ENCODE measurements at regions not wholly inside any gene's neighbourhood (a gene's known extent, or its start where the extent isn't known, plus 50 kb on each side); places are given as distances from the start of the nearest gene placed in this dataset.

DNA sequence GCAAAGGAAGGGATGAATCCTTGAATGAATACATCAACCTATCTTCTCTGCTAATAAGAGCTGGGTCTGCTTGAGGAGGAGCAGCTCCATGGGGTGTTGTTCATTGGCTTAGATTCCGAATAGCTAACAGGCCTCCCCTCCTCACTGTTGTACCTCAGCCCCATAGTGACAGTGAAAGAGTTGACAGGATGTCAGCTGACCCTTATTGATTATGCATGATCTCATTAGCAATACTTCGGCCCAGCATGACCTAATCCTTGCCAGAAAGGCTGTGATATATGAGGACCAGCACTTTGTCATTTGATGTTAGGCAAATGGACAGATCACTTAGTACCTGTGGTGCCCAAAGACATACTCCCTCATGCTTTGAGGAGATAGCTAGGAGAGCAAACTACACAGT is 1333.7 kb upstream of the CELF4 start:
- no peak for DNase-seq

DNA sequence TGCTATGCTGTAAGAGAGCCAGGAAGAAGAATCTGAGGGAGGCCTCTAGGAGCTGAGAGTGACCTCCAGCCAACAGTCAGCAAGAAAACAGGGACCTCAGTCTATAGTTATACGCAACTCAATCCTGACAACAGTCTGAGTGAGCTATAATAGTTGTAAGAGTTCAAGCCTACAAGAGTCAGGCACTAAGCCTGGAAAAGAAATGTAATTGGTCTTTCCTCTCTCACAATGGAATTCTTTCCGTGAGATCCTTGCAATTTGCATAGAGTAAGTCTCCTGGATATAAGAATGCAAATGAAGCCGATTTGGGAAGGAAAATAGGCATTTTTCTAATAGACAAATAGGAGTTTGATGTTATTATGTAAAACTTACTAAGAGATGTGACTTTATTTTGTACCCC is 1332.6 kb upstream of the CELF4 start:
- DNase-seq = no peak

DNA sequence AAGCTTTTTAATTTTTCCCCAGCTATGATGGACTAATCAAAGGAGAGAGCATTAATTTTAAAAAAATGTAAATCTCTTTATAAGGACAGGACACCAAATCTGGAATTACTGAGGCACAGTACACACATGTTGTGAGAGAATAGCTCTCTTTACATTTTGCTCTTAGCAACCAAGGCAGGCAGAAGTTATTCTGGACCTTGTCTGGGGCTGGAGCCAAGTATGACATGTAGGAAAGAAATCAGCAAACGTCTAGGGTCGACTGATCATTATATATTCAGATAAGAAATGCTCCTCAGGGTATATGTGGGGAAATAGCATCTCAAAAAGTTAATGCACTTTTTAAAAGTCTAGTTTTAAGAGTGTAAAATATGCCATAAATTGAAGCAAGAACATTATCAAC is 1330.0 kb upstream of the CELF4 start:
- DNase-seq = no peak

DNA sequence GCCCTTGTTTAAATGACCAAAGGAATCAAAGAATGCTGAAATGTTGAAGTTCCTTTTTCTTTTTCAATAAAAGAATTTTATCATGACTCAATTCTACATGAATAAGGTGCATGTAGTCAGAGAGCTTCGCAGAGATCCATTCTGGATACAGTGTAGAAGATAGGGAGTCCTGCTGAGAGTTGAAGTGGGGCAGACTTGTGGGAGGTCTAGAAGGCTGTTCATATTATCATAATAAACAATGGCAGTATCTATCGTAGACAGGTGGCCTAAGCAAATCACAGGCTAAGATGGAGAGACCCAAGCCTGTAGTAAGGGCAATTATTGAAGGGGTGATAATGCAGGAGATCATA is 1322.0 kb upstream of the CELF4 start:
- DNase-seq = no peak

DNA sequence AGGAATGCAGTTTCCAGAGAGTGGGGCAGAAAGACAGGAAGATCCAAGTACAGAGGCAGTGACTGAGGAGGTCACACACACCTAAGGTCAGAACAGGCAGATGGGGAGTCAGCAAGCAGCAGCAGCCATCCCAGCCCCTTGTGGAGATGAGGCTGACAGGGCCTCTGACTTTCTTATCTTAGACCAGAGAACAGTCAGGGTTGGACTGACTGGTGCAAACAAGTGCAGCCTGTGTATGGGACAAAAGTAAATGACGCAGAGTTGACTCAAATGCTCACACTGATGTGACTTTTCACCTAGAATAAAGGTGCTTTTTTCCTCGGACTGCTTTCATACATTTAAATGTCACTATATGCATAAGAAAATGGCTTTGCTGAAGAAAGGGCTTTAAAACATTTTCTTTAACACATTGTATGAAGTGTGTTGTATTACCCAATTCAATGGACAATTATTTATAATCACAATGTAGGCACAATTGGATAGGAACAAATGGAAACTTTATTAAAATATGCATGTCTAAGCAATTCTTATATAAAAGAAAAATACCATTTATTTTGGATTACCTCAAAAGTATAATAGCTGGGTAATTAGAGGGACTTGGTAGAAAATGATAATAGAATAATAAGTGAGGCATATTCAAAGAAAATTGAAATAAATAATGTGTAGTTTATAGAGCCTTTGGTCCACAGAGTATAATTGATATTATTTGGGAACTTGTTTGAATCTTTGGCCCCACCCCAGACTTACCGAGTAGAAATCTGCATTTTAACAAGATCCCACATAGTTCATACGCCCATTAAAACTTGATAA is 1321.5 kb upstream of the CELF4 start:
- no peak for DNase-seq

DNA sequence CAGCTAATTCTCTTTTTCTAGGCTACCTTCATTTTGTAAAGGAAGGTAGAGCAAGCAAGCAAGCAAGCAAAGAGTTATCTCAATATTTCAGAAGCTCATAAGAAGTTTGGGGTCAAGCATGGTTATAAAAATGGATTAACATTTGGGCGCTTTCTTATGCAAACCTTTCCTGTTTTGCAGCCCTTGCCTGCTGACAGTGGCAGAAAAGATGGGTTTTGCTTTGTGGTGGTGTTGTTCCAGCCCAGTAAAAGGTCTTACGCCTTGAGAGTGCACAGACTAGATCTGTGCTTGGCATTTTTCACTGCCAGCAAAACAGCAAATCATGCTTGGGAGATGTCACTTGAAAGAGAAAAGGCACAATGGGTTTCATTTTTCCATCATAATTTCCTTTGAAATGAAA is 1320.6 kb upstream of the CELF4 start:
- DNase-seq = no peak

DNA sequence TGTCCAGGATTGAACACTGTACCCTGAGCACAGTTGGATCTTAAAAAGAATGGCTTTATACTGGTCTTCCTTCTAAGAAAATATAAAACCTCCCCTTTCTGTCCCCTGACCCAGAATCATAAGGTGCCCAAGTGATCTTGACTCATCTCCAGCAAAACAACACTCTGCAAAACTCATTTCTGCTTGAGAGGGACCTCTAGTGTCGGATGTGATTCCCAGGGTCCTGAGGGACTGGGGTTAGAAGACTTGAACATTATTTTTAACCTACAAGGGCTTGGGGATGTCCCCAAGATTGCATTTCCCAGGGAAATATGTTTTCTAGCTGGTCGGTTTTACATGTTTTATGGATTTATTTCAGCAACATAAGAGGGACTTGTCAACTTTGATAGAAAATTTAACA is 1318.5 kb upstream of the CELF4 start:
- DNase-seq = no peak

DNA sequence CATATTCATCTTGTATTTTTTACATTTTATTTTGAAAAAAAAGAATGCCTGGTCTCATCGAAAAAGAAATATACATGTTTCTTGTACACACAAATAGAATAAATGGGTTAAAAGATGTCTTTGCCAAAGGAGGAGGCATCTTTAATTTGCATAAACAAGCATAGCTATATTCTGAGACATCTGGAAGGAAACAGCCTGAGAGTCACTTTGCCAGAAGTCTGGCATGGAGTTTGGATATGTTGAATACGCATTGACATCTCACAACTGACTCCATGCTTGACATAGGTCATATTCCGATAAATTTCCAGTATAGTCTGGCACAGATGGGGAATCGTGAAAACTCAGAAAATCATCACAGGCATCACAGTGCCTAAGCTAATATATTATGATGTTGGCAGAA is 1317.5 kb upstream of the CELF4 start:
- DNase-seq = no peak

DNA sequence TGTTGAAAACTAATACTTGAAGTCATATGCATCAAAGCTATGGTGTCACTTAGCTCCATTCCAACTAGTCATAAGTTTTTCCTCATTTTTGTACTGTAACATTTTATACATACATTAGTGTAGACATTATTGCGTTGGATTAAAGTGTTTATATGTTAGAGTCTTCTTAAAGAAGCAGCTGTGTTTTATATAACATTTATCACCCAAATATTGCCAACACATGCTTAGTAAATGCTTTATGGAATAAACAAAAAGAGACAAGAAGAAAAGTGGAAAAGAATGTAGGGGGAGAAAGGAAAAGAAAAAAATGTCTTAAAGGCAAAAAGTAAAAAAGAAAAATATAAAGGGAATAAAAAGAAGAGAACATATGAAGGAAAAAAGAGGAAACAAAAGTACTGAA is 1314.3 kb upstream of the CELF4 start:
- DNase-seq = no peak

DNA sequence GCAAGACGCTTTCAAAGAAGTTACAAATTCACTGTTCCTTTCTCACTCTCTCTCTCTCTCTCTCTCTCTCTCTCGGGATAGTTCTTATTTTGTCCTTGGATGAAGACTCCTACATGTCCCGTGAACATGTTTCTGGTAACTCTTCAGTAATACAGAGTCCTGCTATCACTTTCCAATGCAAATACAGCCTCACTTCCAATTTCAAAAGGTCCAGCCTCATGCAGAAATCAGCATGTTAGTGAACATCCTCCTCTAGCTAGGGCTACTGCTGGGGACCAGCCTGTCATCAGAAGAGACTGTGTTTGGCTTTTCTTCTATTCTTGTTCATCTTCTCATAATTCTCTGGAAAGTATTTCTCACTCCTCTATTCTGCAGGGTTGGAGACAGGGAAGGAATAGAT is 1306.7 kb upstream of the CELF4 start:
- no peak for DNase-seq

DNA sequence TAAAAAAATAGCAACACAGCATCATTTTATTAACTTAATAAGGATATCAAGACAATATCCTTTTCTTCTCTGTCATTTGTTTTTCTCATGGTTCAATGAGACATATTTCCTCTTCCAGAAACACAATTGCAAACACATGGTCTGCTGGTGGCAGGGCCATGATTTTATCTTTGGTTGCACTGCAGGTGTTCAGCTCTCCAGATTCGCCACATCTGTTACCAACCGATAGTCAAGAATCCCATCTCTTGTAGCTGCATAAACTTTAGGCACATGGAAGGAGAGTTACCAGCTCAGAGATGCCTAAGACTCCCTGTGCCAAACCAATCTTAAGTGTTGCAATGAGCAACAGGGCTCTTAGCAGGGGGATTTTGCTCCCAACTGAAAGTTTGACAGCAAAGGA is 1303.2 kb upstream of the CELF4 start:
- no peak for DNase-seq

DNA sequence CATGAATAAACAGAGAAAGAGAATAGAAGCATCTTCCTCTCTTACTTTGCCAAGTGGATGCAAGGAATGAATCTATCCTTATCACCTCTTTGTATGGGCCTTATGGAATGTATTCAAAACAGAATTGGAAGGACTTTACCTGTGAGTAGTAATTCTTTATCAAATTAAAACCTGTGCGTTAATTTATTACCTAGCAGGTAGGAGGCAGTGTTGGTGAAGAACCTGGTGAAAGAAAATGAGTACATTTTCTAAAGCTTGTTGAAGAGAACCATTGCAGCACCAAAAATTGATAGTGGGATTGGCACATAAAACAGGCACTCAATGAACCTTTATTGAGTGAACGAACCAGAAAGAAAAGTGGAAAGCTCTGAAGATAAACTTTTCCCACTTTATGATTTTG is 1302.1 kb upstream of the CELF4 start:
- no peak for DNase-seq

DNA sequence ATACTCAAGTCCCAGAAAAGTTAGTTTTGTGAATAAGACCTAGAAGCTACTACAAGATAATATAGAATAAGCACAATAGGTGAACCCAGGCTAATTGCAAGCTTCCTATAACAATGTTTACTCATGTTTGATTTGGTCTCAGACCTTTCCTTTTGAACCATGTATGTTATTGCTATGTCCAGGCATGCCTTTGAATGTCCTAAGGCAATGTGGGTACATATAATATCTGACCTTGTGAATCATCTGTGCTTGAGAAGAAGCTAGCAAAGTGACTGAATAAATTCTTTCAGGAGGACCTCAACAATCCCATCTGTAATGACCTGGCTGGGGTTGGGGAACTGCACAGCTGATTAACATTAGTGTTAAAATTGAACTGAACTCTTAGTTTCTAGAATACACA is 1285.9 kb upstream of the CELF4 start:
- DNase-seq = no peak

DNA sequence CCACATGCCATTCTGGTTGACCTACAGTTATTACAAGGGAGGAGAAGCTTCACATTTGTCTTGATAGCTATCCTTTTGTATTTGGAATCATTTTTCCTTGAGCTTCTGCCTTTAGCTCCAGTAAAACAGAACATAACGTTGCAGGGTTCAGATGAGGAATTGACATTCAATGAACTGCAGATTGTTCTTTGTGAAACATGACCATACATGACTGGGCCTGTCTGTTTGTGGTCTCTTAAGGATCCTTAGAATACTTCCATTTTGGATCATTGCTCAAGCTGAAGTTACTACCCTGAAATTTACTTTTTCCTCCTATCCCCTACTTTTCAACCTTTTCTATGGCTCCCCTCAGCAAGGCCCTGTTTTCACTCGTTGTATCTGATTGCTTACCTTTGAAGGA is 1281.7 kb upstream of the CELF4 start:
- DNase-seq = no peak

DNA sequence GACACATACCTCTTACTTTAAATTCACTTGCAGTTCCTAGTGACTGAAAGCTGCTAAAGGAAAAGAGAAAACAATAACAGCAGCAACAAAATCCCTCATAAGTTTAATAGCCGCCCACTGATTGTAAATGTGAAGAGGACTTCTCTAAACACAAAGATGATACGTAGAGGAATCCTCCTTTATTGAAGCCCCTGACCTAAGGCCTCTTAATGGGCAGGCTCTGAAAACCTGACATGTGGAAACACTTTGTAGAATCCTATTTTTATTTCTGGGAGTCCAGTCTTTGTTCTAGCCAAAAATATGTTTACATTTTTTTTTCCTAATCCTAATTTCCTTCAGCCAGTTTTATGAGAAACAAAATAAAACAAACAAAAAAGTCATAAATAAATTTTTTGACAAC is 1277.7 kb upstream of the CELF4 start:
- no peak for DNase-seq

DNA sequence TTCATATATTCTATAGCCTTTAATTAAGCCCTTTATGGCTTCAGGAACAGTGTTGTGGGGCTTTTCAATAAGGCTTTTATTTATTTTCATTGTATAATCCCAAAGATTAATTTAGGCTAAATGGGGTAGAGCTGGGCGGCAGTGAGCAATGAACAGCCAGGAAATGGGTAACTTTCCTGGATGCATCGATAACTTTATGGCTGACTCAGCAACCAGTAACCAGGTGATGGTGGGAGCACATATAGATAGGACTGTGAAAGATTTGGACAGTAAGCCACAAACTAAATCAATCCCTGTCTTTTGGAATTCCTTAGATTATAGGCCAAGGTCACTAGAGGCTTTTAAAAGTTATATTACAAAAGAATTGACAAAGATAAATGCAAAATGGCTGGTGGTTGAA is 1260.6 kb upstream of the CELF4 start:
- no peak for DNase-seq

DNA sequence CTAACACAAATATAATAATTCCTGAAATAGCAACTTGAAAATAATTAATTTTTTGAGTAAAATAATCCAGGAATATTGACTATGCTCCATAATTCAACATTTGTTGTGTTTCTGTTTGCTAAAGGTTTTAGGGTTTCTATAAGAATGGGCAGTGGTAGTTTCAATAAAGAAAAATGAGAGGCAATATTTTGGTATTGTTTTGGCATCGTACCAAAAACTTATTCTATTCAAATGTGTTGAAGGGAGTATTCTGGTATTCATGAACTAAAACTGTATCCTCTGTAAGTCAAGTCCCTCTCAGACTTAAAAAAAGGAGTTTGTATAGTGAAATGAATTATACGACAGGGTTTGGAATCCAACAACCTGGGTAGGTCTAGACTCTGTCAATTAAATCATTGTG is 1245.6 kb upstream of the CELF4 start:
- no peak for DNase-seq

DNA sequence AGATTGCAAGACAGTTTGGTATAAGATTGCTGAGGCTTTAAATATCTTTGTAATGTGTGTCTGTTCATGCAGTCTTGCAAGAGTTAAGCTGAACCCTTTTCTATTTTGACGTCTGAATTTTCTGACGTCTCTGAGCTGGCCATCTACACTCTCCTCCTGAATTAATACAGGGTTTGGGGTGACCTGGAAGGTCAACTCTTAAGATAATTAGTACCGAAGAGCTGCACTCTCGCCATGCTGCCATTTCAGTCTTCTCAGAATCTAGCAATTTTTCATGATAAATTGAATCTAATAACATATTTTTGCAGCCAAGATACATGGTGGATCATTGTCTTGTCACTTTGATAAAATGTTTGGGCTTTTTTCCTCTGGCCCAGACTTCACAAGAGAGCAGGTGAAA is 1245.2 kb upstream of the CELF4 start:
- DNase-seq = no peak

DNA sequence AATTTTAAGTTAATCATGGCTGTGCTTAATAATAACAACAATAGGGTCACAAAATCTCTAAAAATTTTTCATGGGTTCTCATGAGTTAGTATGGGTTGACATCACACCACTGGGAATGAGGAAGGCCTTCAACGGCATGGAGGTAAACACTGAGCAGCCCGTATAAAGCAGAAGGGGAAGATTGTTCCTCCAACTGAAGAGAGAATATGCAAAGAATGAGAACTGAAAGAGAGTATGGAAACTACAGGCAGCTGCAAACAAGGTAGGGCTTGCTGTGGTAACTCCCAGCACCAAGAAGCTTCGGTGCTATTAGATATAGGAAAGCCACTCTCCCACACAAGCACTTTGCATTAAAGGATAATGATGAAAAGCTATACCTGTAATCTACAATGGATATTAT is 1242.3 kb upstream of the CELF4 start:
- DNase-seq = no peak

DNA sequence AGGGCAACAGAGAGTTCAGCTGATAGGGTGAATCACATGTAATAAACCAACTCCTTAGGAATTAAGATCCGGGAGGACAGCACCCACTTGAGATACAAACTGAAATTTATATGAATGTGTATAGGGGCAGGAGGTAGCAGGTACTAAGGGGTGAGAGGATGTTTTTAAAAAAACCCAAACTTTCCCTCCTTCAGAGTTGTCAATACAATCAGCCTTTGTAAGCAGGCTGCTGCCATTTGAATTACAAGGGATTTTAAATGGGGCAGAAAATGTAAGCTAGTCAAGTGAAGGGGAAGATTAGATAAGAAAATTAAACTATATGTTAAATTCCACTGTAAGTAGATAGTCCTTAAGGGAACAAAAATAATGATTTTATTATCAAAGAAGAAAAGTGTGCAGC is 1239.7 kb upstream of the CELF4 start:
- DNase-seq = no peak

DNA sequence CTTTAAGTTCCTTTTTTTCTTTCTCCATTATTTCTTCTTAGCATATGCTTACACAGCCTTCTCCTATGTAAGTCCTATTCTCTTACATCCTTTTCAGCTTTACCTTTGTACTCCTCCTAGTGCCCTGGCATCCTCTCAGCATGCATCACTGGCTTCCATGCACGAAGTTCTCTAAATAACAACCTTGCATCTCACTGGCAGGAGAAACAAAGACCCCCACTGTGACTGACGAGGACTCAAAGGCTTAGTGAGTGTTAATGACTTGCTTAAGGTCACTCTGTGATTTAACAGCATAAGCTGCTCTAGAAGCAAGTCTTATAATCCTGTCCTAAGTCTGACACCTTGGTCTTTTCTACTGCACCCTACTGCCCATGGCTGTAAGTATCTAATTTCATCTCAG is 1236.0 kb upstream of the CELF4 start:
- DNase-seq = no peak

DNA sequence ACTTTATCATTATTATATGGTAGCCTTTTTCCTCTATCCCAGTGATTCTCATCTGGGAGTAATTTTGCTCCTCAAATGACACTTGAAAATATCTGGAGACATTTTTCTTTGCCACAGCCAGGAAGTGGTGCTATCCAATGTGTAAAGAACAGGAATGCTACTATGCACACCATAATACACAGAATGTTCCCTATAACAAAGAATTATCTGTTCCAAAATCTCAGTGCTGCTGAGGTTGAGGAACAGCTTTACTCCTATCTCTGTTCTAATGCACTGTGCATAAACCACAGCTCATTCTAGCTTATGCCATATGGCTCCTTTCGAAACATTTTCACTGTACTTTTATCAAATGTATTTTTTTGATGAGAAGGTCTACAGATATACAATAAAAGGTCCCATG is 1231.2 kb upstream of the CELF4 start:
- DNase-seq = no peak

DNA sequence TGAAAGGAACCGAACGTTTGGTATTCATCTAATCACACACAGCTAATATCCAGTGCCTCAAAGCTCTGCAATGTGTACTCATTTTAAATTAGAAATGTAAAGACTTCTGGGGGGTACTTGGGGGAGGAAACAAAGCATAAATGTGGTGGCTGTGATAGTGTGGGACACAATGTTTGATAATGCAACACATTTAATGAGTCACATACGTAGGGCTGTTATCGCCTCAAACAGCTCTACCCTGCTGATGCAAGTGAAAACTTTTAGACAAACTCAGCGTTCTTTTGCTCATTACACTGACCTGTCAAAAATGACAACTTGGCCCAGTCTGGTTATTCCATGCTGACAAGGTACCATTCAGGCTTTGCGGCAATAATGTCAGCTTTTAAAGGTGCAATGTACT is 1227.1 kb upstream of the CELF4 start:
- DNase-seq = no peak

DNA sequence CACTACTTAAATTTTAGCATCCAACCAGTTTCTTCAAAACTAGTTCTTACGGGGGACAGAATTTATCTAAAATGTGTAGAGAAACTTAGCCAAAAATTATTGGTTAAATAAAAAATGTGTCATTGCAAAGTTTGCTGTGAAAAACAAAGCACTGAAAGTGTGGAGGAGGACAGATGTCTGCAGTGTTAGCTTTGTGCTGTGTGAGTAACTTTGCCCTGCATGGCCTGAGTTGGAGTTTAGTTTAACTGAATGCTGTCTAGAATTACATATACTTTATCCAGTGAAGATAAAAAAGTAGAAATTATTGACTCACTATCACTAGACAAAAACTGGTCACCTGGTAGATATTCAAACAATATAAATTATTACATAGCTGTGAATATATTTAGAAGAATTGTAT is 1225.2 kb upstream of the CELF4 start:
- DNase-seq = no peak

DNA sequence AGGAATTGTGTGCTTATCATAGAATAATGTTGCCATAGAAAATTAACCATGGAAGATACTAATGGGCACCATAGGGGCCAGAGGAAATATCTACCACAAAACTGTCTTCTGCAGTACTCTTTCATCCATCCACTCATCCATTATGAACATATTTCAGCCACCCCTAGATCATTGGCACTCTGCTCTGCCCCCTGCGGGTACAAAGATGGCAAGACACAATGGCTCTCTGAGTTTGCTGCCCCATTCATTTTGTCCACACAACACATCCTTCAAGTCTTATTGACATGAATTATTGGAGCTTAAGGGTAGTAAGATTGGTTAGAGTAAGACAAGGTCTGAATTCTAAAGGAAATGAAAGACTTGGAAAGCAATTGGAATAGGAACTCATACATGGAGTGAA is 1224.7 kb upstream of the CELF4 start:
- DNase-seq = no peak

DNA sequence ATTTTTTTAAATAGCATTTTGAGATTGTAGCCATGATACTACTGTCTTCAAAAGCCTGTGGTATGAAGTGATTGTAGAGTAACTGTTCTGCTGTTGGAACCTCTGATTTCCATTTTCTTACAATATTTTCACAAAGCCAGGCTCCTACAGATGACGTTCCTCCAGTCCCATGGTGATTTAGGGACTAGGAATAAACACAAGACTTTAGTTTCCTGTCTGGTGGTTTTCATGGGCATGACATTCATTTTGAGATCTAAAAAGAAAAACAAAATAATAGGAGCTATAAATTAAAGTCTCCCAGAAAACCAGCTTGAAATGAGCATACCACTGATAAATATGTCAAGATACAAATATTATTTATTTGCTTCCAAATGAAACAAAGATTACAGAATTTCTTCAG is 1223.5 kb upstream of the CELF4 start:
- no peak for DNase-seq
